ENCODE measurements at regions not wholly inside any gene's neighbourhood (a gene's known extent, or its start where the extent isn't known, plus 50 kb on each side); places are given as distances from the start of the nearest gene placed in this dataset.

GRCh38 chr10:118209215-118209614 is 132.9 kb downstream of the FAM204A start:
- no peaks in the 10 kb centered on the region for H3K4me1 ChIP-seq (ENCODE audit: control insufficient read depth, insufficient read depth, low read length)
- H3K4me2 ChIP-seq (ENCODE audit: low read depth, low read length): no peak overlapping the region
- no peak overlapping the region for H3K4me3 ChIP-seq (ENCODE audit: insufficient read depth, low read depth, low read length)
- no peak overlapping the region for H4K8ac ChIP-seq (ENCODE audit: low read depth in 2 of 2, low read length in 2 of 2)
- H2AK9ac ChIP-seq (replicated peaks; ENCODE audit: low read depth, low read length, poor library complexity): no peak overlapping the region
- H2AK5ac ChIP-seq (ENCODE audit: low read depth, low read length): no peak overlapping the region
- H4K5ac ChIP-seq (ENCODE audit: low read depth, low read length): no peak overlapping the region
- no peak for ATAC-seq (ENCODE audit: low read depth)
- no peak overlapping the region for H3K18ac ChIP-seq (ENCODE audit: low read depth, low read length)
- no peak overlapping the region for H3K9ac ChIP-seq (ENCODE audit: low read depth, low read length)
- H3K14ac ChIP-seq (replicated peaks; ENCODE audit: low read depth, low read length): no peak overlapping the region
- no peak for DNase-seq
- no peaks in the 10 kb centered on the region for H3K9me1 ChIP-seq (ENCODE audit: insufficient read depth, low read length)
- peaks cover 2% of the 10 kb centered on the region; the same call in 1 of the 2 replicates for H3K9me3 ChIP-seq (ENCODE audit: control insufficient read depth, insufficient read depth, low read length)
- H2BK120ac ChIP-seq (ENCODE audit: low read depth, low read length): no peak overlapping the region
- no peaks in the 10 kb centered on the region for H3K36me3 ChIP-seq (ENCODE audit: control insufficient read depth, insufficient read depth, low read length)
- dilution Hi-C loops (cut with HindIII; ENCODE audit: low sequenced_read_pairs, unreplicated experiment): no loop called here
- in situ Hi-C loops (cut with MboI; ENCODE audit: low sequenced_read_pairs): no loop called here
- WGBS, 2 experiments (ENCODE audit: extremely low coverage in 2 of 2, insufficient read length in 1 of 2): 29% methylated on average over 4 of the region's 4 CpGs; no CpG with 5 or more reads in 1 of the 2 experiments
- H3K79me1 ChIP-seq (ENCODE audit: low read depth in 1 of 2, low read length in 2 of 2): no peaks in the 10 kb centered on the region
- no peaks in the 10 kb centered on the region for H3K27me3 ChIP-seq (ENCODE audit: control insufficient read depth, insufficient read depth, low read length)
- H2BK20ac ChIP-seq (ENCODE audit: low read depth, low read length): no peak overlapping the region
- no peak overlapping the region for H3K4ac ChIP-seq (ENCODE audit: low read depth, low read length)
- no peak overlapping the region for H2BK5ac ChIP-seq (ENCODE audit: low read depth, low read length, poor library complexity, severe bottlenecking)
- peak overlapping the region; percentile 8 for H2AFZ ChIP-seq (replicated peaks; ENCODE audit: low read length, poor library complexity)
- no peak overlapping the region for H3K56ac ChIP-seq (ENCODE audit: extremely low read depth, insufficient read depth, low read length)
- BruUV-seq (replicated peaks): no TSS peak
- H2BK15ac ChIP-seq (ENCODE audit: low read depth, low read length): no peak overlapping the region
- ChIA-PET CTCF (no interaction called here), POLR2A (ENCODE audit: unreplicated experiment) (no interaction called here)
- no peak overlapping the region for H4K91ac ChIP-seq (ENCODE audit: insufficient read depth, low read depth, low read length)
- TF ChIP-seq RFX5 (IDR thresholded peaks at IDR 0.05; ENCODE audit: low read depth, low read length) (no peak), RCOR1 (IDR thresholded peaks at IDR 0.05; ENCODE audit: insufficient replicate concordance, low read length) (no peak), POLR2A (IDR thresholded peaks at IDR 0.05; ENCODE audit: low read depth, low read length) (no peak), MAZ (IDR thresholded peaks at IDR 0.05; ENCODE audit: borderline replicate concordance, low read depth, low read length) (no peak), BHLHE40 (IDR thresholded peaks at IDR 0.05; ENCODE audit: low read depth, low read length) (no peak), MAFK (IDR thresholded peaks at IDR 0.05; ENCODE audit: low read depth, low read length) (no peak), CTCF (conservative IDR thresholded peaks at IDR 0.05; ENCODE audit: low read depth, low read length) (no peak), MXI1 (IDR thresholded peaks at IDR 0.05; ENCODE audit: borderline replicate concordance, low read depth, low read length) (no peak), USF2 (IDR thresholded peaks at IDR 0.05; ENCODE audit: low read depth, low read length) (no peak), FOS (IDR thresholded peaks at IDR 0.05; ENCODE audit: low read depth, low read length) (no peak), SMC3 (IDR thresholded peaks at IDR 0.05; ENCODE audit: low read depth, low read length) (no peak), NFE2L2 (IDR thresholded peaks at IDR 0.05; ENCODE audit: low read depth, low read length) (no peak), CEBPB (IDR thresholded peaks at IDR 0.05; ENCODE audit: low read depth, low read length) (no peak), RAD21 (IDR thresholded peaks at IDR 0.05; ENCODE audit: low read length) (no peak), ELK1 (IDR thresholded peaks at IDR 0.05; ENCODE audit: borderline replicate concordance, low read depth, low read length) (no peak), CHD1 (IDR thresholded peaks at IDR 0.05; ENCODE audit: low read depth, low read length) (no peak)
- no peak overlapping the region for H3K23ac ChIP-seq (ENCODE audit: low read depth, low read length)
- intact Hi-C loops (cut with micrococcal nuclease): no loop called here
- no peak overlapping the region for H3K27ac ChIP-seq (ENCODE audit: insufficient read depth, low read length)
- no peaks in the 10 kb centered on the region for H4K20me1 ChIP-seq (ENCODE audit: insufficient read depth, low read length)

All from IMR-90 (cell line).